HTR-8/SVneo (cell line): ENCODE measurements at regions not wholly inside any gene's neighbourhood (a gene's known extent, or its start where the extent isn't known, plus 50 kb on each side); places are given as distances from the start of the nearest gene placed in this dataset.

Experiments used
- DNase-seq: peaks from one replicate; pipeline ENCODE4 v3.0.0; 2011; ENCODE audit warnings: low spot score, mixed read lengths; ENCODE audit not compliant: insufficient read length
- FAIRE-seq: peaks from 2 replicates; lab custom pipeline; 2011; peaks lifted over from hg19 to GRCh38; lab: Jason Lieb, UNC

- FAIRE-seq (no peak), DNase-seq (no peak)
Observed at GRCh38 chr10:107398115-107398514, 233.6 kb upstream of the SORCS1 start.

- FAIRE-seq: no peak
- DNase-seq: no peak
Observed at GRCh38 chr10:107391901-107392300, 227.4 kb upstream of the SORCS1 start.

- no peak for DNase-seq
- FAIRE-seq: no peak
Observed at GRCh38 chr10:107390563-107390962, 226.1 kb upstream of the SORCS1 start.

- no peak for FAIRE-seq
- no peak for DNase-seq
Observed at GRCh38 chr10:107383357-107383756, 218.9 kb upstream of the SORCS1 start.

GRCh38 chr10:107379601-107380000 lies 215.1 kb upstream of the SORCS1 start:
- FAIRE-seq (no peak), DNase-seq (no peak)

DNA sequence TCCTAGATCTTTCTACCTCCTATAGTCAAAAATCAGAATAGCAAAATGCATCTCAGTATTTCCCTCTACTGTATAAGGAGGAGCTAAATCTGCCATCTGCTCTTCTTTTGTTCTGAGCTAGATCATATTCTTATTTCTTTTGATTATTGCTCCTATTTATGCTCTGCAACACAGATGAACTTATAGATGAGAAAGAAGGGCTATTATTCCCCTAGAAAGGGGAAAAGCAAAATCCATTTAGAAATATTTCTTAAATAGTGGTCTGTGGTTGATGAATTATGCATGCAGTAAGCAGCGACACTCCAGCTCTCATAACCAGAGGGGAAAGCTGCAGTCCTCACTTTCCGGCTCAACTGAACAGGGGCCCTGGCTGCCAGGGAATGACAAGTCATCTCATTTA lies 207.3 kb upstream of the SORCS1 start:
- no peak for FAIRE-seq

DNA sequence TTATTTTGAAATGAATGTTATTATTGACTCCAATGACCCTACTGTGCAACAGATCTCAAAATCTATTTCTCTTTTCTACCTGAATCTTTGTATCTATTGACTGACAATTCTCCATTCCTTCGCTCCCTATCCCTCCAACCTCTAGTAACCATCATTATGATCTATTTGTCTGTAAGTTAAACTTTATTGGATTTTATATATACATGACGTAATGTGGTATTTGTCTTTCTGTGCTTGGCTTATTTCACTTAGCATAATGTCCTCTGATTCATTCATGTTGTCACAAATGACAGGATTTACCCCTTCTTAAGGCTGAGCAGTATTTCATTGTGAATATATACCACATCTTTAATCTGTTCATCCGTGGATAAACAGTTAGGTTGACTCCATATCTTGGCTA lies 200.4 kb upstream of the SORCS1 start:
- no peak for FAIRE-seq
- DNase-seq: no peak

More for the DNA sequence above, 207.3 kb upstream of the SORCS1 start:
- no peak for DNase-seq

DNA sequence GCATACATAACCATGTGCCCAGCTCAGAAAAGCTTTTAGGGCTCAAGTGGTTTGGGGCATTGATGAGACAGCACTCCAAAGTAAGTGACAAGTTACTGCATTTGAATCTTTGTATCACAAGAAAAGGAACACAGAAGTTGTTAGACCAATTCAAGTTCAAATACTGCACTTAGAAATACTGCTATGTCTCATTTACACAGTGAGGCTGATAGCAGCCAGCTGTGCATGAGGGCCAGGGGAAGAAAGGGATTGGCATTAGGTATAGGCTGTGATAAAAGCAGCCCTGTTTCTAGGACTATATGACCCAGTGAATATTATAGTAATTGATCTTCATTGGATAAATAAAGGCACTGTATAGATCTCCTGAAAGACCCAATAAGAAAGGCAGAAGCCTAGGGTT lies 197.8 kb upstream of the SORCS1 start:
- DNase-seq (no peak), FAIRE-seq (no peak)

DNA sequence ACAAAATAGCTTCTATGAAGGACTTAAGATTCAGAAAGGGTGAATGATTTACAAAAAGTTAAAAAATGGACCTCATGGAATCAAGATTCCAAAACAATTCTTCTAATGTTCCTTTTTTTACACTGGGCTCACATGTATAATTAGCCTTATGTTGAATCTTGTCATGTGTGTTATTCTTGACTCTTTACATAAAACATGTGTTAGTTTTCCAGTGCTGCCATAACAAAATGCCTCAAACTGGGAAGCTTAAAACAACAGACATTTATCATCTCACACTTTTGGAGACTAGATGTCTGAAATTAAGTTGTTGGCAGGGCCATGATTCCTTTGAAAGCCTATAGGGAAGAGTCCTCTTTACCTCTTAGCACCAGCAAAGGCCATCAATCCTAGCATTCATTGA lies 192.5 kb upstream of the SORCS1 start:
- no peak for DNase-seq
- no peak for FAIRE-seq

GRCh38 chr10:107356396-107356795 lies 191.9 kb upstream of the SORCS1 start:
- FAIRE-seq (no peak), DNase-seq (no peak)

GRCh38 chr10:107342711-107343110 lies 178.2 kb upstream of the SORCS1 start:
- no peak for DNase-seq
- FAIRE-seq: no peak

- DNase-seq (no peak), FAIRE-seq (no peak)
Observed at GRCh38 chr10:107341281-107341680, 176.8 kb upstream of the SORCS1 start.

- no peak for FAIRE-seq
- DNase-seq: no peak
Observed at GRCh38 chr10:107340326-107340725, 175.8 kb upstream of the SORCS1 start.

DNA sequence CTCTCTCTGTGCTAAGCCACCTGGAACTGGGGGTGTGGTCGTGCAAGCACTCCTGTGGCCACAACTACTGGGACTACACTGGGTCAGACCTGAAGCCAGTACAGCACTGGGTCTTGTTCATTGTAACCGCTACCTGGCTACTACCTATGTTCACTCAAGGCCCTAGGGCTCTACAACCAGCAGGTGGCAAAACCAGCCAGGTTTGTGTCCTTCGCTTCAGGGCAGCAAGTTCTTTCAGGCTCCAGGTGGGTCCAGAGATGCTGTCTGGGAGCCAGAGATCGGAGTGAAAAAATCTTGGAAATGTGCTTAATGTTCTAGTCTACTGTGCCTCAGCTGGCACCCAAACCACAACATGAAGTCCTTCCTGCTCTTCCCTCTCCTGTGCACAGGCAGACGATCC lies 171.6 kb upstream of the SORCS1 start:
- DNase-seq: no peak
- FAIRE-seq: no peak

- no peak for FAIRE-seq
- DNase-seq: no peak
Observed at GRCh38 chr10:107317592-107317991, 153.1 kb upstream of the SORCS1 start.

- DNase-seq (no peak), FAIRE-seq (no peak)
Observed at GRCh38 chr10:107303203-107303602, 138.7 kb upstream of the SORCS1 start.

GRCh38 chr10:107299606-107300005 lies 135.1 kb upstream of the SORCS1 start:
- FAIRE-seq (no peak), DNase-seq (no peak)

- FAIRE-seq (no peak), DNase-seq (no peak)
Observed at GRCh38 chr10:107284187-107284586, 119.7 kb upstream of the SORCS1 start.

DNA sequence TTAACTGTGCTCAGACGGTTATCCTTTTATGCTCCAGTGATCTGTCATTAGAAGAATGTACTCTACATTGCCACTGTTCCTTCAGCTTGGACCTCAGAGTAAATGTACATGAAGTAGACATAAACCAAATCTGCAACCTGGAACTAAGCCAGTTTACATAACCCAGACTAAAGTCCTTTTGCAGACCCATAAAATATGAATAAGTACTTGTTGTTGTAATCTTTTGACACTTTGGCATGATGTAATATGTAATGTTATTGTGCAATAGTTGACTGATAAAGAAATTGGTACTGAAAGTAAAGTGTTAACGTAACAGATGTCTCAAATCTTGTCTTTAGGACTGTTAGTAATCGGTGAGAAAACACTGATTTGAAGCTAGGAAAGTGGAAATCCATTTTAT lies 115.8 kb upstream of the SORCS1 start:
- no peak for DNase-seq
- FAIRE-seq: no peak

DNA sequence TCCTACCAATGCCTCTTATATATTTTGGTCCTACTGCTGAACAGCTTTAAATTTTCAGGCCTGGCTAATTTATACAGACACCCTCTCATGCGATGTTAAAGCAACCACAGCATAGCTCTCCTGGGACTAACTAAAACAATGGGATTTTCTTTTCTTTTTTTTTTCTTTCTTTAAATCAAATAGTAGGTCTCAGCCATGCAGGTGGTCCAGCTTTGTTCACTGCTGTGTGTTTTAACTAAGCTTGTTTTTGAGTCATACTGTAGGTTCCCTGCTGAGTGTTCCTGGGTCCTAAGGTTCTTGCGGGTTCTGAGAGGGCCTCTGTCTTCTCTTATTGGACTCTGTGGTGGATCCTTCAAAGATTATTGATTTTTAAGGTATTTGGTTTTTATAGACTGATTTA lies 113.1 kb upstream of the SORCS1 start:
- FAIRE-seq (no peak), DNase-seq (no peak)

- no peak for DNase-seq
- FAIRE-seq: no peak
Observed at GRCh38 chr10:107275806-107276205, 111.3 kb upstream of the SORCS1 start.

DNA sequence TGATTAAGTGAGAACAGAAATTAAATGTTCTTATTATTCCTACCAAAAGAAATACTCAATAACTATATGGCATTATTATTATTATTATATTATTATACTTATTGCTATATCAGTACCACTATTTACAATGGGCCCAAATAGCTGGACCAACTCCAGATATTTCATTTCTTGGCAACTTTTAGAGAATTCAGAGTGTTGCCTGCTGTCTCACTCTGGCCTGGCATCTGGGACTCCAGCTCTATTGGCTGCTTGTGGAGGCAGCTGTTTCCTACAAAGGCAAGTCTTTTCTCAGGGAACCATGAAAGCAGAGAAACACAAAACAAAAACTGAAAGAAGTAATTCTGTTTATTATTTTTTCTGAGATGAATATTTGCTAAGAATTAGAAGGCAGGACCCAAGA lies 105.1 kb upstream of the SORCS1 start:
- no peak for FAIRE-seq
- no peak for DNase-seq

DNA sequence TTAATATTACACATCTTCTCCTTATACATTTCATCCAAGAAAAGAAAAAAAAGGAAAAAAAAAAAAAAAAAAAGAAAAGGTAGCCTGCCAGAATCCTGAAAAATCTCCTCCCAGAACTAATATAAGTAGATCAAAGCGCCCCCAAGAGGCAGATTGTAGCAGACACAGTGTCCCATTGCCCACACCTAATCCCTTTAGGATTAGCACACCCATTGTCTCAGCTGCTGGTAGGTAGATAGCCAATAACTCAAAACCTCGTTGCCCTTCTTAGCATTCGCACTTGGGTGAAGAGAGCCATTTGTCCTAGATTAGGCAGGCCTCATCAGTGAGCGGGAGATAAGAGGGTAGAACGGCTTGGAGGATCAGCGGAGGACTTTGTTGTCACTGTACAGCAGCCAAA lies 100.2 kb upstream of the SORCS1 start:
- FAIRE-seq: no peak
- DNase-seq: no peak
